Kidney epithelial cell (primary cell): ENCODE measurements at regions not wholly inside any gene's neighbourhood (a gene's known extent, or its start where the extent isn't known, plus 50 kb on each side); places are given as distances from the start of the nearest gene placed in this dataset.
"Not testable (repeated sequence)": the region's sequence is repeated elsewhere in the genome, so short reads cannot be mapped to it uniquely, and the experiment has no call there.

Source experiments
- DNase-seq: peaks from one replicate; pipeline ENCODE4 v3.0.0-alpha.2; 2010; ENCODE audit warnings: low read depth
- H3K27me3 ChIP-seq: 2 replicates; pipeline ENCODE4 v1.6.0; 2011; ENCODE audit warnings: low read length; ENCODE audit not compliant: control insufficient read depth, insufficient read depth
- H3K36me3 ChIP-seq: 2 replicates; pipeline ENCODE4 v1.5.1; 2011; ENCODE audit warnings: low read length; ENCODE audit not compliant: control insufficient read depth, insufficient read depth
- H3K4me3 ChIP-seq: 2 replicates; pipeline ENCODE4 v1.5.1; 2011; ENCODE audit warnings: low read depth, mild to moderate bottlenecking, control low read depth, low read length
- TF ChIP-seq, protein P1 (sequence below): IDR thresholded peaks from 2 replicates; pipeline ENCODE4 v1.5.1; 2011; ENCODE audit warnings: mild to moderate bottlenecking, moderate library complexity, low read length, control low read depth, inconsistent platforms; ENCODE audit not compliant: insufficient read depth, poor library complexity, severe bottlenecking

DNA sequence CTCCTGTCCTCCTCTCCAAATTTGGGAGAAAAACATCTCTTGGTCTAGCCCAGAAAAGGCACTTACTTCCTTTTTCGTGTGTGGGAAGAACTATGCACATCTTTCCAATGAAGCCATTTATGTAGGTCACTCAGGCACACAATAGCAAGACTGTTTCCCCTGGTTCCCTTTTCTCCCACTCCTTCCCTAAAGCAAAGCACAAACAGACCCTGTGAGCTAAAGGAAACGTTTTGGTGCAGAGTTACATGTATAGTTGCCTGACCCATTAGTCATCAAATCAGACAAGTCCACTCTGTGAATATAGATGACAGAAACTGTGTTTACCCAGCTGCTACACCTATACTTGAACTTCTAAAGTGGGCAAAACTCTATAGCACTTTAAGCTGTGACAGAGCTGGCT lies 474.6 kb downstream of the COL12A1 start:
- Histone ChIP-seq H3K4me3 (no peak overlapping the region), H3K27me3 (no peaks in the 10 kb centered on the region), H3K36me3 (no peaks in the 10 kb centered on the region)
- TF ChIP-seq, protein P1, sequence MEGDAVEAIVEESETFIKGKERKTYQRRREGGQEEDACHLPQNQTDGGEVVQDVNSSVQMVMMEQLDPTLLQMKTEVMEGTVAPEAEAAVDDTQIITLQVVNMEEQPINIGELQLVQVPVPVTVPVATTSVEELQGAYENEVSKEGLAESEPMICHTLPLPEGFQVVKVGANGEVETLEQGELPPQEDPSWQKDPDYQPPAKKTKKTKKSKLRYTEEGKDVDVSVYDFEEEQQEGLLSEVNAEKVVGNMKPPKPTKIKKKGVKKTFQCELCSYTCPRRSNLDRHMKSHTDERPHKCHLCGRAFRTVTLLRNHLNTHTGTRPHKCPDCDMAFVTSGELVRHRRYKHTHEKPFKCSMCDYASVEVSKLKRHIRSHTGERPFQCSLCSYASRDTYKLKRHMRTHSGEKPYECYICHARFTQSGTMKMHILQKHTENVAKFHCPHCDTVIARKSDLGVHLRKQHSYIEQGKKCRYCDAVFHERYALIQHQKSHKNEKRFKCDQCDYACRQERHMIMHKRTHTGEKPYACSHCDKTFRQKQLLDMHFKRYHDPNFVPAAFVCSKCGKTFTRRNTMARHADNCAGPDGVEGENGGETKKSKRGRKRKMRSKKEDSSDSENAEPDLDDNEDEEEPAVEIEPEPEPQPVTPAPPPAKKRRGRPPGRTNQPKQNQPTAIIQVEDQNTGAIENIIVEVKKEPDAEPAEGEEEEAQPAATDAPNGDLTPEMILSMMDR, result no peak
- no peak for DNase-seq

DNA sequence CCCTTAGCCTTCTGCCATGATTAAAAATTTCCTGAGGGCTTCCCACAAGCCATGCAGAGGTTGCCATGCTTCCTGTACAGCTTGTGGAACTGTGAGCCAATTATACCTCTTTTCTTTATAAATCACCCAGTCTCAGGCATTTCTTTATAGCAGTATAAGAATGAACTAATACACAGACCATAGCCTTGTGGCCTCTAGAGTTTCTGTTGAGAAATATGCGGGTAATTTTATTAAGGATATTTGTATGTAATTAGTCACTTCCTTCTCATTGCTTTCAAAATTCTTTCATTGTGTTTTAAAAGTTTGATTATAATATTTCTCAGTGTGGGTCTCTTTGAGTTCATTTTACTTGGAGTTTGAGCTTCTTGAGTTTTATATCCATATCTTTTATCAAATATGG lies 484.9 kb downstream of the COL12A1 start:
- Histone ChIP-seq H3K27me3 (no peaks in the 10 kb centered on the region), H3K36me3 (no peaks in the 10 kb centered on the region), H3K4me3 (no peak overlapping the region)
- TF ChIP-seq, protein P1, result no peak
- no peak for DNase-seq

DNA sequence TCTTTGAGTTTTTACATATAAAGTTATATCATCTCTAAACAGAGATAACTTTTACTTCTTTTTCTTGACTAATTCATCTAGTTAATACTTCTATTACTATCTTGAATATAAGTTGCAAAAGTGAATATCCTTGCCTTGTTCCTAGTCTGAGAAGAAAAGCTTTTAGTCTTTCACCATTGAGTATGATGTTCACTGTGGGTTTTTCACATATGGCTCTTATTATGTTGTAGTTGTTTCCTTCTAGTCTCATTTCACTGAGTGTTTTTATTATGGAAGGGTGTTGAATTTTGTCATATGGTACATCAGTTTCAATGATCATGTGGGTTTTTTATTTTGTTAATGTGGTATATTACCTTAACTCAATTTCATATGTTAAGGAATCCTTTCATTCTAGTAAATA lies 488.3 kb downstream of the COL12A1 start:
- TF ChIP-seq, protein P1, result no peak
- Histone ChIP-seq H3K27me3 (no peaks in the 10 kb centered on the region), H3K36me3 (no peaks in the 10 kb centered on the region), H3K4me3 (no peak overlapping the region)
- DNase-seq, result no peak

DNA sequence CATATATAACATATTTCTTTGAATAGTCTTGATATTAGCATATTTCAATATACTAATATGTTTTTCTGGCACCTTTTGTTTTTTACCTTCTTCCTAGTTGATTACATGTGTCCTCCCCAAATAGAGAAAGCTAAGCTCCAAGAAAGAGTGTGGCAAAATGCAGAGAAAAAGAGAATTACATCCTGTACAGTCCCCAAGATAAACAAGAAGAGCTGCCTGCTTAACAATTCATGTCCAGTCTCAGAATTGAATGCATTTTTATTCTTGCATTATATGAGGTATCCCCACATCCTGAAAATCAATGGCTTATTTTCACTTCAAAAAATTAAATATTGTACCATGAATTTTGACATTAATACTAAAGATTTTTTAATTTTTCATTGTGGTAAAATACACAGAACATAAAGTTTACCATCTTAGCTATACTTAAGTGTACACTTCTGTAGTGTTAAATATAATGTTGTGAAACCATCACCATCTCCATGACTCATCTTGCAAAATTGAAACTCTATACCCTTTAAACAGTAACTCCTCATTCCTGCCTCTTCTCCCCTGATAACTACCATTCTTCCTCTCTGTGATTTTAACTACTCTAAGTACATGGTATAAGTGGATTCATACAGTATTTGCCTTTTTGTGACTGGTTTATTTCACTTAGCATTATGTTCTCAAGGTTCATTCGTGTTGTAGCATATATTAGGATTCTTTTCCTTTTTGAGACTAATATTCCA lies 490.3 kb downstream of the COL12A1 start:
- no peak for DNase-seq
- no peaks in the 10 kb centered on the region for H3K36me3 ChIP-seq
- no peak overlapping the region for H3K4me3 ChIP-seq
- TF ChIP-seq, protein P1, result no peak
- H3K27me3 ChIP-seq, result no peaks in the 10 kb centered on the region

DNA sequence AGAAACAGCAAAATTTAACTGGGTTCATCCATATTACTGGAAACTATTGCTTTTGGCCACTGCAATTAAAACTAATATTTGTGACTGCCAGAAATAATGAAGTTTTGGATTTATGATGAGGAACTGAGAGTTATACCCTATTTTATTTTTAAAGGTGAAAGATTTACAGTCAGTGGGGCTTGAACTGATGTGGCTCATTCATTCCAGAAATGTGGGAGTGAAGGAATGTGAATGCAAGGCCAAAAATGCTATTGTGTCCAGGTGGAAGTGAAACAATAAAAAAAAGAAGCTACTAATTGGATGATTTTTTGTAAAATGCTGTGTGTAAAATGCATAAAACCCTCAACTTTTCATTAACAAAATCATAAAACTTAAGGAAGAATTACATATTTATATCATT lies 491.9 kb downstream of the COL12A1 start:
- Histone ChIP-seq H3K4me3 (no peak overlapping the region), H3K36me3 (no peaks in the 10 kb centered on the region), H3K27me3 (no peaks in the 10 kb centered on the region)
- no peak for DNase-seq
- TF ChIP-seq, protein P1, result no peak

DNA sequence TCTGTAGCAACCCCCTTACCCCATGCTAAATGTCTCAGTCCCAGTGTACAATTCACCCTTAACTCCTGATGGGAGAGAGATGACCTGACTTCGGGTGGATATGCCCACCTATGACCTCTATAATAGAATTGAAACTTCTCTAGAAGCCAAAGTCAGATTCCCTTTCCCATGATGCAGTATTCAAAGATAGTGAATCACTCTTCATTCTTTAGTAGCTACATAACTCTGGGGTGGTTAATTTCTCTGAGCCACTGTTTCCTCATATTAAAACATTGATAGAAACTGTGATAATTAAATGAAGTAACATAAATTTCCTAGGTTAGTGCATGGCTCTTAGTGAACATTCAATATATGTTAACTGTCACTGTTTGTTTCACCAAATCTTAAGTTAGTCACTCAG lies 500.4 kb downstream of the COL12A1 start:
- H3K27me3 ChIP-seq, result no peaks in the 10 kb centered on the region
- TF ChIP-seq, protein P1, result no peak
- H3K4me3 ChIP-seq, result no peak overlapping the region
- no peak for DNase-seq
- no peaks in the 10 kb centered on the region for H3K36me3 ChIP-seq

DNA sequence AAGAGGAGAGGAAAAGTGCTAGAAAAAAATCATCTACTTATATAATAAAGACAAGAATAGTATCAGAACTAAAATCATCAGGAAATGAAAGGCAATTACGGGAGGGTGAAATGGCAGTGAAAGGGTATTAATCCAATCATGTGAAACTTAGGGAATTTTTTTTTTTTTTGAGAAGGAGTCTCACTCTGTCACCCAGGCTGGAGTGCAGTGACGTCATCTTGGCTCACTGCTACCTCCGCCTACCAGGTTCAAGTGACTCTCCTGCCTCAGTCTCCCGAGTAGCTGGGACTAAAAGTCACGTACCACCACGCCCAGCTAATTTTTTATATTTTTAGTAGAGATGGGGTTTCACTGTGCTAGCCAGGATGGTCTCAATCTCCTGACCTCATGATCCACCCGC lies 501.3 kb downstream of the COL12A1 start:
- not testable (repeated sequence) for H3K36me3 ChIP-seq, DNase-seq, H3K27me3 ChIP-seq, H3K4me3 ChIP-seq
